Mammary epithelial cell (primary cell): ENCODE measurements at regions not wholly inside any gene's neighbourhood (a gene's known extent, or its start where the extent isn't known, plus 50 kb on each side); places are given as distances from the start of the nearest gene placed in this dataset.

Experiments
- CTCF ChIP-seq, 2 donors: IDR thresholded peaks in 1 of 2; conservative IDR thresholded peaks in 1 of 2; 2 replicates each; pipeline ENCODE4 v1.5.1; 2011 to 2012; ENCODE audit warnings: inconsistent platforms in 2 of 2, low read length in 2 of 2, mild to moderate bottlenecking in 2 of 2, control low read depth in 1 of 2, low read depth in 1 of 2; ENCODE audit not compliant: insufficient read depth in 1 of 2; ENCODE audit errors: extremely low read depth in 1 of 2
- EZH2 ChIP-seq: IDR thresholded peaks from 2 replicates; pipeline ENCODE4 v1.6.1; 2012; ENCODE audit warnings: low read length, inconsistent platforms, borderline replicate concordance

GRCh38 chr3:28840976-28841376, 439.9 kb upstream of the RBMS3 start:
- TF ChIP-seq CTCF (conservative IDR thresholded peaks at IDR 0.05 in 1 of 2, IDR thresholded peaks at IDR 0.05 in 1 of 2; ENCODE audit: extremely low read depth in 1 of 2, insufficient read depth in 1 of 2, low read depth in 1 of 2, low read length in 2 of 2) = no peak
- TF ChIP-seq EZH2 = no peak
